CD4-positive, CD25-positive, alpha-beta regulatory T cell (primary cell): ENCODE measurements at regions not wholly inside any gene's neighbourhood (a gene's known extent, or its start where the extent isn't known, plus 50 kb on each side); places are given as distances from the start of the nearest gene placed in this dataset.

Experiments used
- ATAC-seq, 2 donors: fragments of 150-1000 bp; cut with Tn5 transposase; one replicate each; pipeline ENCODE4 v1.10.0; 2021; ENCODE audit warnings: low read depth in 2 of 2, moderate number of reproducible peaks in 2 of 2, moderate library complexity in 1 of 2
- DNase-seq, 3 donors: peaks; one replicate each; pipeline versions ENCODE4 v3.0.0 to v3.0.0-alpha.2; 2012 to 2022; ENCODE audit warnings: mixed read lengths in 1 of 3
- H3K27ac ChIP-seq: one replicate; pipeline ENCODE4 v1.7.0; 2013; ENCODE audit warnings: mild to moderate bottlenecking, low read length; ENCODE audit not compliant: insufficient read depth, poor library complexity, severe bottlenecking
- H3K27me3 ChIP-seq: one replicate; pipeline ENCODE4 v1.7.0; 2013; ENCODE audit warnings: low read length; ENCODE audit not compliant: control insufficient read depth, insufficient read depth
- H3K36me3 ChIP-seq: one replicate; pipeline ENCODE4 v1.7.0; 2013; ENCODE audit warnings: mild to moderate bottlenecking, low read length, moderate library complexity; ENCODE audit not compliant: control insufficient read depth, insufficient read depth
- H3K4me1 ChIP-seq: 2 replicates; pipeline ENCODE4 v1.7.0; 2013; ENCODE audit warnings: mild to moderate bottlenecking, low read length; ENCODE audit not compliant: insufficient read depth, control insufficient read depth, poor library complexity, severe bottlenecking
- H3K4me3 ChIP-seq: one replicate; pipeline ENCODE4 v1.7.0; 2013; ENCODE audit warnings: low read depth, mild to moderate bottlenecking, low read length, moderate library complexity
- H3K9me3 ChIP-seq, 2 experiments: 1 replicate in 1 of 2; 2 replicates in 1 of 2; pipeline ENCODE4 v1.7.0; 2013; ENCODE audit warnings: low read length in 2 of 2, mild to moderate bottlenecking in 1 of 2, moderate library complexity in 1 of 2; ENCODE audit not compliant: control insufficient read depth in 2 of 2
- H3K27ac Mint-ChIP-seq, 3 donors: one replicate each; pipeline ENCODE4 v1.8.0; 2020 to 2022; ENCODE audit warnings: mild to moderate bottlenecking in 3 of 3, mixed read lengths in 3 of 3, moderate library complexity in 2 of 3
- H3K27me3 Mint-ChIP-seq: one replicate; pipeline ENCODE4 v1.8.0; 2022; ENCODE audit warnings: mild to moderate bottlenecking, mixed read lengths
- H3K36me3 Mint-ChIP-seq: one replicate; pipeline ENCODE4 v1.8.0; 2020; ENCODE audit warnings: mixed read lengths
- H3K4me1 Mint-ChIP-seq, 4 donors: one replicate each; pipeline ENCODE4 v1.8.0; 2020 to 2022; ENCODE audit warnings: mixed read lengths in 4 of 4, mild to moderate bottlenecking in 1 of 4
- H3K4me3 Mint-ChIP-seq, 4 donors: one replicate each; pipeline ENCODE4 v1.8.0; 2020 to 2022; ENCODE audit warnings: mild to moderate bottlenecking in 4 of 4, mixed read lengths in 4 of 4, moderate library complexity in 3 of 4
- H3K9me3 Mint-ChIP-seq, 7 donors: one replicate each; pipeline ENCODE4 v1.8.0; 2020 to 2022; ENCODE audit warnings: mixed read lengths in 7 of 7, mild to moderate bottlenecking in 3 of 7, moderate library complexity in 2 of 7

DNA sequence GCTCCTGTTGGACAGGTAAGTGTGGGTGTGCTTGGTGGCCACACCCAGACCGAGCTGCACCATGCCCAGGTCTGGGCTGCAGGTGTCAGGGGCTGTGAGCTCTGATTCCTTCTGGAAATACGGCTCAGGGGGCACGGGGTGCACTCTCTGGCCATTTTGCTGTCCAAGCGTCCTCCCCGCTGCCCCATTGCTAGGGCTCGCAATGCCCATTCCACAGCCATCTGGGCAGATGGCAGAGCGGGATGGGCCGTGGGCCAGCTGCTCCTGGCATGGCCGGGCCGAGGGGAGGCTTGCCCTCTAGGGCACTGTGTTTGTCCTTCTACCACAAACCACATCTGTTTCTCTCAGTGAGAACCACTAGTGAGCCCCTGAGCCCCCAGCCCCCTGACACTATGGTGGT is 67.9 kb upstream of the RXRA start:
- no peaks in the 10 kb centered on the region for H3K9me3 ChIP-seq
- H3K27me3 ChIP-seq = no peaks in the 10 kb centered on the region
- H3K4me1 Mint-ChIP-seq = no peaks in the 10 kb centered on the region
- no peak overlapping the region for H3K4me3 ChIP-seq
- ATAC-seq (no peak), DNase-seq (no peak)
- no peak overlapping the region for H3K27ac ChIP-seq
- H3K36me3 Mint-ChIP-seq = no peaks in the 10 kb centered on the region
- peaks cover 5% of the 10 kb centered on the region for H3K27me3 Mint-ChIP-seq
- no peaks in the 10 kb centered on the region for H3K4me1 ChIP-seq
- H3K9me3 Mint-ChIP-seq = no peaks in the 10 kb centered on the region
- H3K4me3 Mint-ChIP-seq = no peak overlapping the region
- no peaks in the 10 kb centered on the region for H3K36me3 ChIP-seq
- no peak overlapping the region for H3K27ac Mint-ChIP-seq

DNA sequence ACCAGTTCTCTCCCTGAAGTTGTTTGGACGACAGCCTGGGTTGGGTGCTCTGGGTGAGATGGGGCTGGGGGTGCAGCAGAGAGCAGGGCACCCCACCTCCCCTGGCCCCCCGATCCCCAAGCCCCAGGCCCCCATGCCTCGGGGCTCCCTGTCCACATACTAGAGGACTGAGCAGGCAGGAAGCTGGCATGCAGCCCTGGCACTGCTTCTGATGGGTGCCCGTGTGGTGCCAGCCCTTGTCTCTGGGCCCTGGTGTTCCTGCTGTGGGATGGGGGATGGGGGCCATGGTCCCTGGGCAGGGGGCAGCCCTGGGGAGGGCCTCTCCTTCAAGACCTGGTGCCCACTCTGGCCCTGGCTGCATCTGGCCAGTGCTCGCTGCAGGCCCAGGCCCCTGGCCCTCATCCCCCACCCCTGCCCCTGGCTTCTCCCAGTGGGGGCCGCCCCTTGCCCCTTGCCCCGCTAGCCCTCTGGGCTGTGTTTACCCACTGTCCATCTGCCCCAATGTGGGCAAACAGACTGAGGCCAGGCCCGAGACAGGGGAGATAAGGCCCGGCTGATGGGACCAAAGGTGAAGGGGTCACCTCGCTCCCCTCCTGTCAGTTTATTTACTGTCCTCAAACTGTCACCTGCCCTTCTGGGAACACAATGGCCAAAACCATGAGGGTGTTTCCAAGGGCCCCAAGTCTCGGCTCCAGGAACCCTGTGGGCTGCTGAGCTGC is 67.3 kb upstream of the RXRA start:
- DNase-seq (no peak), ATAC-seq (no peak)
- H3K27me3 ChIP-seq = no peaks in the 10 kb centered on the region
- H3K36me3 Mint-ChIP-seq = no peaks in the 10 kb centered on the region
- no peaks in the 10 kb centered on the region for H3K9me3 Mint-ChIP-seq
- H3K4me3 Mint-ChIP-seq = no peak overlapping the region
- H3K27ac Mint-ChIP-seq = no peak overlapping the region
- peaks cover 5% of the 10 kb centered on the region for H3K27me3 Mint-ChIP-seq
- no peaks in the 10 kb centered on the region for H3K4me1 ChIP-seq
- H3K4me1 Mint-ChIP-seq = no peaks in the 10 kb centered on the region
- no peaks in the 10 kb centered on the region for H3K9me3 ChIP-seq
- H3K27ac ChIP-seq = no peak overlapping the region
- H3K4me3 ChIP-seq = no peak overlapping the region
- H3K36me3 ChIP-seq = no peaks in the 10 kb centered on the region

DNA sequence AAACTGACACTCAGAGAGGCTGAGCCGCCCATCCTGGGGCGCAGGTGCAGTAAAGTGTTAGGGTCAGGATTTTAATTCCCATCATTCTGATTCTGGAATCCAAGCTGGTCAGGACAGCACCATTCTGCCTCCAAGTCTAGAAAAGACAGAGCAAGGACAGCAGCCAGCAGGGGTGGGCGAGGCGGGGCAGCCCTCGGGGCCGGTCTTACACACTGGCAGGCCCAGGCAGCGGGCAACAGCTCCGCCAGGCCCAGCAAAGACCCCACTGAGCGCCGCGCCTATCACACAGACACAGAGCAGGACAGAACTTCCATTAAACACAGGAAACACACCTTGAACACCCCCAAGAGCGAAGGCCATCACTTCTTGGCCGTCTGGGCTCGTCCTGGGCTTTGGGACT is 66.5 kb upstream of the RXRA start:
- no peak for DNase-seq
- no peaks in the 10 kb centered on the region for H3K4me1 Mint-ChIP-seq
- no peaks in the 10 kb centered on the region for H3K4me1 ChIP-seq
- no peaks in the 10 kb centered on the region for H3K36me3 Mint-ChIP-seq
- no peak overlapping the region for H3K27ac Mint-ChIP-seq
- H3K4me3 Mint-ChIP-seq = no peak overlapping the region
- no peak for ATAC-seq
- H3K27me3 Mint-ChIP-seq = peaks cover 5% of the 10 kb centered on the region
- H3K27me3 ChIP-seq = no peaks in the 10 kb centered on the region
- no peak overlapping the region for H3K4me3 ChIP-seq
- H3K9me3 ChIP-seq = no peaks in the 10 kb centered on the region
- no peaks in the 10 kb centered on the region for H3K36me3 ChIP-seq
- H3K27ac ChIP-seq = no peak overlapping the region
- H3K9me3 Mint-ChIP-seq = no peaks in the 10 kb centered on the region

DNA sequence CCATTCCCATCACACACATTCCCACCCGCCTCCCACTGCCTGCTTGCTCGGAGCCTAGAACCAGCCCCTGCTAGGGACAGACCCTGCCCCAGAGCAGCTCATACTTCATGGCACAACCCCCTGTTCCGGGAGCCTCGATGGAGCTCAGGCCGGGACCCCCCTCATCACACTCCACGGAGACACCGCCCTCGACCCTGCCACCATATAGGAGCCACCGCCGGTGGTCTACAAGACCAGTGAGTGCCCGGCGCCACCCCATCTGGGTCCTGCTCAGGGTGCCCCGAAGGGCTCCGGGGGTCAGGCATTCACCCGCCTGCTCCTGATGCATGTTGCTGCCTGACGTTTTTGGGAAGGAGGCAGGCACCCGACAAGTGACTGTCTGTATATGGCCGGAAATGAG is 65.5 kb upstream of the RXRA start:
- DNase-seq (no peak), ATAC-seq (no peak)
- H3K4me1 Mint-ChIP-seq = no peaks in the 10 kb centered on the region
- Histone ChIP-seq H3K9me3 (no peaks in the 10 kb centered on the region), H3K4me3 (no peak overlapping the region), H3K27me3 (no peaks in the 10 kb centered on the region), H3K4me1 (no peaks in the 10 kb centered on the region), H3K36me3 (no peaks in the 10 kb centered on the region), H3K27ac (no peak overlapping the region)
- H3K36me3 Mint-ChIP-seq = no peaks in the 10 kb centered on the region
- no peak overlapping the region for H3K27ac Mint-ChIP-seq
- H3K27me3 Mint-ChIP-seq = peaks cover 12% of the 10 kb centered on the region
- no peaks in the 10 kb centered on the region for H3K9me3 Mint-ChIP-seq
- H3K4me3 Mint-ChIP-seq = no peak overlapping the region

DNA sequence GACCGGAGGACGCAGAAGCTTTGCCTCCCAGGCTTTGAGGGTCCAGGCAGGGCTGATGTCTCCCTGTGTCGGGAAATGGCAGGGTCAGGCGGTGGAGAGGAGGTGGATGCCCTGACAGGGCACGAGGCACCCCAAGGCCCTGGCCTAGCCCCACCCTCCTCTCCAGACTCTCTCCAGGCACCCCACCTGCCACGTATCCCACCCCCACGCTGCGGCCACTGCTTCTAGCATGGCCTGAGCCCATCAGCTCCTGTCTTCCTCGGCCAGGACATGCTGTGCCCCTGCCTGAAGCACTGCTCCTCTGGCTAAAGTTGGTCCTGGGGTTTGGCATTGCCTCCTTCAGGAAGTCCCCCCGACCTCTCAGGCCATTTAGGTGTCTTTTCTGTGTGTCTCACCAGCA is 64.2 kb upstream of the RXRA start:
- DNase-seq (no peak), ATAC-seq (no peak)
- Histone ChIP-seq H3K27ac (no peak overlapping the region), H3K9me3 (no peaks in the 10 kb centered on the region), H3K36me3 (no peaks in the 10 kb centered on the region), H3K27me3 (no peaks in the 10 kb centered on the region), H3K4me3 (no peak overlapping the region), H3K4me1 (no peaks in the 10 kb centered on the region)
- Mint-ChIP-seq H3K27ac (no peak overlapping the region), H3K9me3 (no peaks in the 10 kb centered on the region), H3K27me3 (peaks cover 17% of the 10 kb centered on the region), H3K4me1 (no peaks in the 10 kb centered on the region), H3K36me3 (no peaks in the 10 kb centered on the region), H3K4me3 (no peak overlapping the region)

DNA sequence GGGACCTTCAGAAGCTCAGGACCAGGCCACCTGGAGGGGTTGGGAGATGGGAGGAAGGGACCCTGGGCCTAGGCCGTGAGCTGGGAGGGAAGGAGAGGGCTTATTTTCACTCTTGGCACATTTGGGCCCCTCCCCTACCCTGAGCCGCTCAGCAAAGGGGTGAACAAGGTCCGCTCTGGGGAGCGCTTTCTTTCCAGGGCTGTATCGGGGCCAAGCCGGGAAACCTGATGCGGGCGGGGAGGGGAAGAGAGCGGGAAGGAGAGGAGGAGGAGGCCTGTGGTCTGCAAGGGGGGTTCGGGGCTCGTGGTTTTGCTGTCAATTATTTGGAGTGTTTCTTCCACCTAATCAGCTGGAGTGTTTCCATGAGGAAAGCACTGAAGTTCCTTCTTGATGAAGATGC is 62.7 kb upstream of the RXRA start:
- DNase-seq (no peak), ATAC-seq (no peak)
- Mint-ChIP-seq H3K4me3 (no peak overlapping the region), H3K4me1 (peaks cover 0 to 5% (median 0%) of the 10 kb centered on the region in 4 donors), H3K9me3 (no peaks in the 10 kb centered on the region), H3K27me3 (peaks cover 12% of the 10 kb centered on the region), H3K36me3 (no peaks in the 10 kb centered on the region), H3K27ac (no peak overlapping the region)
- Histone ChIP-seq H3K4me3 (no peak overlapping the region), H3K9me3 (no peaks in the 10 kb centered on the region), H3K36me3 (no peaks in the 10 kb centered on the region), H3K4me1 (no peaks in the 10 kb centered on the region), H3K27ac (no peak overlapping the region), H3K27me3 (no peaks in the 10 kb centered on the region)

DNA sequence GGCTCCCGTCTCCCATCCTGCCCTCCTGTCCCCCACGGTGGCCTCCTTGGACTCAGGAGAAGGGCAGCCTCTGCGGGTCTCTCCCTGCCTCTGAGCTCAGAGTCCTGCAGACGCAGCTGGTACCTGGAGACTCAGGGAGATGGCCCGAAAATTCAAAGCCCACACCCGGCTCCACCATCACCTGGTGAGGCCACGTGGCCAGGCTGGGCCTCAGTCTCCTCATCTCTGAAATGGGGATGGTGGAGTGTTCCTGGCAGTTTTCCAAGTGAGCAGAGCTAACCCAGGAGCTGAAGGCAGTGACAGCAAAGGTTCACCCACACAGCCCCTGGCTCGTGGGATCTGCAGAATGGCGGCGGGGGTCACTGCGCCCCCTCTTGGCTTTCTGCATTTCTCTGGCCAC is 62.1 kb upstream of the RXRA start:
- H3K36me3 Mint-ChIP-seq = no peaks in the 10 kb centered on the region
- H3K9me3 Mint-ChIP-seq = no peaks in the 10 kb centered on the region
- DNase-seq = no peak
- no peak overlapping the region for H3K27ac Mint-ChIP-seq
- H3K27ac ChIP-seq = no peak overlapping the region
- peaks cover 12% of the 10 kb centered on the region for H3K27me3 Mint-ChIP-seq
- no peak overlapping the region for H3K4me3 ChIP-seq
- no peaks in the 10 kb centered on the region for H3K9me3 ChIP-seq
- no peaks in the 10 kb centered on the region for H3K27me3 ChIP-seq
- no peak for ATAC-seq
- H3K4me1 Mint-ChIP-seq = peaks cover 0 to 5% (median 0%) of the 10 kb centered on the region in 4 donors
- no peaks in the 10 kb centered on the region for H3K36me3 ChIP-seq
- H3K4me3 Mint-ChIP-seq = no peak overlapping the region
- H3K4me1 ChIP-seq = no peaks in the 10 kb centered on the region

DNA sequence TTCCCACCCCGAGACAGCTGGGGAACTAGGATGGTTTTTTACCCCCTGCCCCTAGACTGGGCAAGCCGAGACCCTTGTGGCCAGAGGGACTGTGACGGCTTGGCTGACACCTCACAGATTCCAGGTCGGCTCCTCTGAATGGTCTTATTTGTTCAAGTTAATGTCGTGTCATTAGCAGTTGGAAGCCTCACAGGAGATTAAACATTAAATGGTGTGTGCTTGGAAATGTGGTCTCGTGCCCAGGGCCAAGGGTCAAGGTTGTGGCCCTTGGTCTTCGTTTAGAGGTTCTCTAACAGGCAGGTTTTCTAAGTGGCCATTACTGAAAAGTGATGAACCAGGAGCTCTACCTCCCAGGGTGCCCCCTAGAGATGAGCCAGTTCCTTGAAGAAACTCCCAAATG is 61.2 kb upstream of the RXRA start:
- no peak for ATAC-seq
- no peaks in the 10 kb centered on the region for H3K27me3 ChIP-seq
- Mint-ChIP-seq H3K9me3 (no peaks in the 10 kb centered on the region), H3K27me3 (peaks cover 15% of the 10 kb centered on the region), H3K4me1 (peaks cover 0 to 5% (median 0%) of the 10 kb centered on the region in 4 donors), H3K36me3 (no peaks in the 10 kb centered on the region), H3K27ac (no peak overlapping the region), H3K4me3 (peak overlapping the region in 1 of 4 donors; percentile 80)
- no peak overlapping the region for H3K4me3 ChIP-seq
- DNase-seq = no peak
- H3K27ac ChIP-seq = no peak overlapping the region
- H3K9me3 ChIP-seq = no peaks in the 10 kb centered on the region
- no peaks in the 10 kb centered on the region for H3K4me1 ChIP-seq
- no peaks in the 10 kb centered on the region for H3K36me3 ChIP-seq
